AG08396 (cell line): ENCODE measurements at regions not wholly inside any gene's neighbourhood (a gene's known extent, or its start where the extent isn't known, plus 50 kb on each side); places are given as distances from the start of the nearest gene placed in this dataset.
A peak's percentile ranks its signal among the peaks of the same experiment; 100 is the strongest.
"Not testable (repeated sequence)": the region's sequence is repeated elsewhere in the genome, so short reads cannot be mapped to it uniquely, and the experiment has no call there.

ENCODE experiments used
- DNase-seq: peaks from one replicate; pipeline ENCODE4 v3.0.0; 2012; ENCODE audit warnings: low spot score, mixed read lengths

GRCh38 chr13:66237411-66238062 is 992.6 kb downstream of the PCDH9 start:
- no peak for DNase-seq

GRCh38 chr13:66234159-66234558 is 996.0 kb downstream of the PCDH9 start:
- no peak for DNase-seq

GRCh38 chr13:66231958-66232357 is 998.2 kb downstream of the PCDH9 start:
- DNase-seq: not testable (repeated sequence)

GRCh38 chr13:66225072-66225471 is 1005.1 kb downstream of the PCDH9 start:
- no peak for DNase-seq

GRCh38 chr13:66224663-66225062 is 1005.5 kb downstream of the PCDH9 start:
- no peak for DNase-seq

GRCh38 chr13:66222926-66223325 is 1007.2 kb downstream of the PCDH9 start:
- no peak for DNase-seq

GRCh38 chr13:66222127-66222526 is 1008.0 kb downstream of the PCDH9 start:
- DNase-seq: no peak

GRCh38 chr13:66219506-66219905 is 1010.6 kb downstream of the PCDH9 start:
- no peak for DNase-seq

GRCh38 chr13:66218583-66218982 is 1011.6 kb downstream of the PCDH9 start:
- no peak for DNase-seq

- DNase-seq: no peak
These were observed 1013.4 kb downstream of the PCDH9 start for GRCh38 chr13:66216728-66217127.

GRCh38 chr13:66214467-66214866 is 1015.7 kb downstream of the PCDH9 start:
- no peak for DNase-seq

- DNase-seq: no peak
These were observed 1017.6 kb downstream of the PCDH9 start for GRCh38 chr13:66212511-66212910.

- DNase-seq: peak; percentile 26
These were observed 1019.5 kb downstream of the PCDH9 start for GRCh38 chr13:66210677-66211076.

- no peak for DNase-seq
These were observed 1021.5 kb downstream of the PCDH9 start for GRCh38 chr13:66208589-66208988.

GRCh38 chr13:66207610-66208009 is 1022.5 kb downstream of the PCDH9 start:
- no peak for DNase-seq

GRCh38 chr13:66205807-66206206 is 1024.3 kb downstream of the PCDH9 start:
- no peak for DNase-seq

GRCh38 chr13:66200555-66200954 is 1029.6 kb downstream of the PCDH9 start:
- no peak for DNase-seq

- no peak for DNase-seq
These were observed 1034.9 kb downstream of the PCDH9 start for GRCh38 chr13:66195238-66195637.

GRCh38 chr13:66189986-66190385 is 1040.2 kb downstream of the PCDH9 start:
- DNase-seq: no peak

GRCh38 chr13:66180836-66181235 is 1049.3 kb downstream of the PCDH9 start:
- DNase-seq: no peak

GRCh38 chr13:66171920-66172319 is 1058.2 kb downstream of the PCDH9 start:
- DNase-seq: no peak

- no peak for DNase-seq
These were observed 1067.7 kb downstream of the PCDH9 start for GRCh38 chr13:66162470-66162869.

GRCh38 chr13:66159511-66159910 is 1070.6 kb downstream of the PCDH9 start:
- DNase-seq: no peak

- DNase-seq: no peak
These were observed 1075.2 kb downstream of the PCDH9 start for GRCh38 chr13:66154976-66155375.
